HepG2 (cell line): ENCODE measurements at regions not wholly inside any gene's neighbourhood (a gene's known extent, or its start where the extent isn't known, plus 50 kb on each side); places are given as distances from the start of the nearest gene placed in this dataset.

Experiments used
- ATAC-seq: fragments of 200-7000 bp; cut with Tn5 transposase; 3 replicates; pipeline ENCODE4 v1.9.1; 2020; ENCODE audit warnings: mild to moderate bottlenecking, moderate library complexity
- BruUV-seq: library from RNA; stranded (reverse); fragments of 400-500 nt; replicated peaks from 2 replicates; lab custom pipeline; 2021; lab: Mats Ljungman, UMichigan
- CTCF ChIA-PET: fragments of 300-600 bp; formaldehyde crosslinking; extraction: SDS; loops from one replicate; lab custom pipeline; 2021; ENCODE audit warnings: low total read pairs, inconsistent platforms, low intra/inter-chr PET ratio; lab: Yijun Ruan, JAX
- POLR2A ChIA-PET: fragments of 350-600 bp; sonication (Branson Sonifier 250); formaldehyde crosslinking; loops from one replicate; lab custom pipeline; 2020; ENCODE audit warnings: antibody characterized with exemption, inconsistent platforms; lab: Yijun Ruan, JAX
- DNase-seq: peaks from one replicate; pipeline ENCODE4 v3.0.0-alpha.2; 2015; ENCODE audit warnings: low spot score
- FAIRE-seq: peaks from 3 replicates; lab custom pipeline; 2011; peaks lifted over from hg19 to GRCh38; lab: Jason Lieb, UNC
- H2AFZ ChIP-seq: one replicate; pipeline ENCODE4 v1.6.1; 2011; ENCODE audit warnings: low read length, inconsistent platforms
- H3K27ac ChIP-seq: fragments of 300-600 bp; 3 replicates; pipeline ENCODE4 v1.8.0; 2011; ENCODE audit warnings: mixed run types, mild to moderate bottlenecking, mixed read lengths, low read length, inconsistent platforms; ENCODE audit not compliant: insufficient read depth; ENCODE audit errors: extremely low read length
- H3K27me3 ChIP-seq, 2 experiments: fragments of 200-600 bp in 1 of 2; 2 replicates in 1 of 2; 3 replicates in 1 of 2; pipeline versions ENCODE4 v1.6.0 to v1.8.0; 2011; ENCODE audit warnings: low read length in 2 of 2, mild to moderate bottlenecking in 2 of 2, moderate library complexity in 2 of 2, inconsistent platforms in 1 of 2; ENCODE audit not compliant: insufficient read depth in 2 of 2, control insufficient read depth in 1 of 2
- H3K36me3 ChIP-seq, 2 experiments: fragments of 200-600 bp in 1 of 2; replicated peaks in 1 of 2; 2 replicates in 1 of 2; 3 replicates in 1 of 2; pipeline versions ENCODE4 v1.5.1 to v1.8.0; 2011; ENCODE audit warnings: low read length in 2 of 2, inconsistent platforms in 1 of 2; ENCODE audit not compliant: insufficient read depth in 2 of 2, control insufficient read depth in 1 of 2
- H3K4me1 ChIP-seq: 2 replicates; pipeline ENCODE4 v1.5.1; 2012; ENCODE audit warnings: low read length, inconsistent platforms; ENCODE audit not compliant: insufficient read depth
- H3K4me2 ChIP-seq: 2 replicates; pipeline ENCODE4 v1.6.0; 2011; ENCODE audit warnings: low read depth, low read length, inconsistent platforms
- H3K4me3 ChIP-seq, 3 experiments: fragments of 200-600 bp in 1 of 3; sonication (generic), shearing (Covaris generic) in 1 of 3; replicated peaks in 1 of 3; 2 replicates each; pipeline ENCODE4 v1.5.1; 2011 to 2016; ENCODE audit warnings: low read length in 3 of 3, inconsistent platforms in 2 of 3, low read depth in 2 of 3, mild to moderate bottlenecking in 2 of 3, control low read depth in 1 of 3, mixed read lengths in 1 of 3; ENCODE audit not compliant: insufficient read depth in 1 of 3
- H3K79me2 ChIP-seq: one replicate; pipeline ENCODE4 v1.6.1; 2011; ENCODE audit warnings: low read length, inconsistent platforms; ENCODE audit not compliant: insufficient read depth
- H3K9ac ChIP-seq: 2 replicates; pipeline ENCODE4 v1.6.0; 2011; ENCODE audit warnings: mild to moderate bottlenecking, low read depth, low read length, inconsistent platforms; ENCODE audit not compliant: insufficient read depth
- H3K9me3 ChIP-seq: 2 replicates; pipeline ENCODE4 v1.5.1; 2012; ENCODE audit warnings: mild to moderate bottlenecking, low read length
- H4K20me1 ChIP-seq: 2 replicates; pipeline ENCODE4 v1.6.0; 2011; ENCODE audit warnings: inconsistent platforms, mild to moderate bottlenecking, low read length, moderate library complexity; ENCODE audit not compliant: insufficient read depth
- CTCF ChIP-seq: sonication (generic); formaldehyde crosslinking; IDR thresholded peaks from 2 replicates; pipeline ENCODE4 v1.5.0; 2020; ENCODE audit warnings: mild to moderate bottlenecking, missing genetic modification reagents, moderate library complexity
- HIVEP1 ChIP-seq: sonication (generic); formaldehyde crosslinking; IDR thresholded peaks from 2 replicates; pipeline ENCODE4 v1.4.0; 2020; ENCODE audit warnings: mild to moderate bottlenecking, missing genetic modification reagents
- HMGXB3 ChIP-seq: sonication (generic); formaldehyde crosslinking; IDR thresholded peaks from 2 replicates; pipeline ENCODE4 v1.4.0; 2020; ENCODE audit warnings: missing genetic modification reagents, borderline replicate concordance
- KDM5A ChIP-seq: fragments of 200-600 bp; sonication (generic); IDR thresholded peaks from 2 replicates; pipeline ENCODE4 v1.7.0; 2018; ENCODE audit warnings: antibody characterized with exemption, mild to moderate bottlenecking, low read length, borderline replicate concordance
- MBNL3 ChIP-seq: fragments of 250-450 bp; sonication (Bioruptor Pico); conservative IDR thresholded peaks from 2 replicates; pipeline ENCODE4 v1.8.0; 2022; ENCODE audit warnings: mild to moderate bottlenecking, inconsistent platforms
- SNAI1 ChIP-seq: sonication (generic); formaldehyde crosslinking; IDR thresholded peaks from 2 replicates; pipeline ENCODE4 v1.5.0; 2020; ENCODE audit warnings: mild to moderate bottlenecking, missing genetic modification reagents, borderline replicate concordance
- THAP11 ChIP-seq: IDR thresholded peaks from 2 replicates; pipeline ENCODE4 v1.6.1; 2016; ENCODE audit warnings: missing biosample characterization, missing genetic modification reagents
- ZNF362 ChIP-seq: sonication (generic); formaldehyde crosslinking; IDR thresholded peaks from 2 replicates; pipeline ENCODE4 v1.4.0; 2020; ENCODE audit warnings: missing genetic modification reagents, mild to moderate bottlenecking, borderline replicate concordance
- ZNF563 ChIP-seq: sonication (generic); formaldehyde crosslinking; IDR thresholded peaks from 2 replicates; pipeline ENCODE4 v1.8.0; 2022; ENCODE audit warnings: mild to moderate bottlenecking, moderate library complexity, missing genetic modification reagents
- ZNF574 ChIP-seq: sonication (generic); formaldehyde crosslinking; IDR thresholded peaks from 2 replicates; pipeline ENCODE4 v1.4.0; 2020; ENCODE audit warnings: missing genetic modification reagents
- ZNF710 ChIP-seq: sonication (generic); formaldehyde crosslinking; IDR thresholded peaks from 2 replicates; pipeline ENCODE4 v1.5.0; 2020; ENCODE audit warnings: mild to moderate bottlenecking, missing genetic modification reagents, borderline replicate concordance
- ZSCAN31 ChIP-seq: sonication (generic); formaldehyde crosslinking; IDR thresholded peaks from 2 replicates; pipeline ENCODE4 v1.5.0; 2020; ENCODE audit warnings: low read depth, mild to moderate bottlenecking, missing genetic modification reagents
- WGBS: methylation state at CpG from one replicate; pipeline ENCODE4 v1.1.6; 2017; ENCODE audit warnings: low lambda C conversion rate; 5-methylcytosine and 5-hydroxymethylcytosine counted together
- in situ Hi-C: cut with HindIII; loops from 2 replicates; pipeline ENCODE4 v1.10.0; 2017; ENCODE audit warnings: low pct_unique_long_range_greater_than_20kb; ENCODE audit not compliant: extremely low pct_ligation_motif_present
- intact Hi-C: fragments of 100-400 bp; cut with micrococcal nuclease; formaldehyde crosslinking; loops from one replicate; pipeline ENCODE4 v1.10.0; 2022; ENCODE audit not compliant: unreplicated experiment

- in situ Hi-C loops = no loop called here
- Histone ChIP-seq H3K36me3 (no peaks in the 10 kb centered on the region), H3K4me1 (peaks cover 72% of the 10 kb centered on the region), H3K4me3 (no peak overlapping the region), H3K27ac (peak overlapping the region; percentile 39), H3K4me2 (no peak overlapping the region), H2AFZ (no peak overlapping the region), H3K9ac (no peak overlapping the region), H3K27me3 (no peaks in the 10 kb centered on the region), H3K9me3 (no peaks in the 10 kb centered on the region), H4K20me1 (no peaks in the 10 kb centered on the region), H3K79me2 (no peaks in the 10 kb centered on the region)
- peak; percentile 79 for ATAC-seq
- FAIRE-seq = no peak
- ChIA-PET CTCF (no interaction called here), POLR2A (interaction anchor here (1.1 to 2.8 kb wide), 4 partner anchors 22 to 673 kb away, joined by 5 to 19 read pairs (median 16); partner anchors contain the start of gene NR2F1)
- peak; percentile 41 for DNase-seq
- no TSS peak for BruUV-seq
- intact Hi-C loops = loop anchor here (1.0 kb wide), 1 partner anchor 36 kb away; no protein-coding TSS in a partner anchor
- WGBS = 93% methylated on average over 6 of the region's 6 CpGs
- TF ChIP-seq ZNF362 (CRISPR knock-in tag) (no peak), SNAI1 (CRISPR knock-in tag) (no peak), HIVEP1 (CRISPR knock-in tag) (no peak), MBNL3 (CRISPR knock-in tag) (no peak), HMGXB3 (CRISPR knock-in tag) (no peak), THAP11 (CRISPR knock-in tag) (no peak), CTCF (CRISPR knock-in tag) (peak; percentile 64), ZSCAN31 (CRISPR knock-in tag) (no peak), KDM5A (no peak), ZNF563 (CRISPR knock-in tag) (no peak), ZNF574 (CRISPR knock-in tag) (no peak), ZNF710 (CRISPR knock-in tag) (no peak)
Observed at GRCh38 chr5:92909602-92909962, 671.4 kb downstream of the NR2F1-AS1 start.
